AG10803 (cell line): ENCODE measurements at regions not wholly inside any gene's neighbourhood (a gene's known extent, or its start where the extent isn't known, plus 50 kb on each side); places are given as distances from the start of the nearest gene placed in this dataset.

Source experiments
- DNase-seq: peaks from one replicate; pipeline ENCODE4 v3.0.0; 2010; ENCODE audit warnings: low read depth
- H3K4me3 ChIP-seq: 2 replicates; pipeline ENCODE4 v1.5.1; 2011; ENCODE audit warnings: mild to moderate bottlenecking, low read length, control low read depth
- TF ChIP-seq, protein P1 (sequence below): conservative IDR thresholded peaks from 2 replicates; pipeline ENCODE4 v1.5.1; 2011; ENCODE audit warnings: mild to moderate bottlenecking, low read length, control low read depth, inconsistent platforms

DNA sequence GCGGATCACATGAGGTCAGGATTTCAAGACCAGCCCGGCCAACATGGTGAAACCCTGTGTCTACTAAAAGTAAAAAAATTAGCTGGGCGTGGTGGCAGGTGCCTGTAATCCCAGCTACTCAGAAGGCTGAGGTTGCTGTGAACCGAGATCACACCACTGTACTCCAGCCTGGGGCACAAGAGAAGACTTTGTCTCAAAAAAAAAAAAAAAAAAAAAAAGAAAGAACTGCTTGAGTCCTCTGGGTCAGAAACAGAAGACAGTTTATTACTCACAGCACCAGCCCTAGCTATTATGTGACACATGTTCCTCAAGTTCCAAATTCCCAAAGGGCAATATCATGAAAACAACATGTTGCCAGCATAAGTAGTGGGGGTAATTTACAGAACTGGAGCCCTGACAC is 1014.1 kb upstream of the RAG2 start:
- DNase-seq, result no peak
- no peak overlapping the region for H3K4me3 ChIP-seq
- TF ChIP-seq, protein P1, sequence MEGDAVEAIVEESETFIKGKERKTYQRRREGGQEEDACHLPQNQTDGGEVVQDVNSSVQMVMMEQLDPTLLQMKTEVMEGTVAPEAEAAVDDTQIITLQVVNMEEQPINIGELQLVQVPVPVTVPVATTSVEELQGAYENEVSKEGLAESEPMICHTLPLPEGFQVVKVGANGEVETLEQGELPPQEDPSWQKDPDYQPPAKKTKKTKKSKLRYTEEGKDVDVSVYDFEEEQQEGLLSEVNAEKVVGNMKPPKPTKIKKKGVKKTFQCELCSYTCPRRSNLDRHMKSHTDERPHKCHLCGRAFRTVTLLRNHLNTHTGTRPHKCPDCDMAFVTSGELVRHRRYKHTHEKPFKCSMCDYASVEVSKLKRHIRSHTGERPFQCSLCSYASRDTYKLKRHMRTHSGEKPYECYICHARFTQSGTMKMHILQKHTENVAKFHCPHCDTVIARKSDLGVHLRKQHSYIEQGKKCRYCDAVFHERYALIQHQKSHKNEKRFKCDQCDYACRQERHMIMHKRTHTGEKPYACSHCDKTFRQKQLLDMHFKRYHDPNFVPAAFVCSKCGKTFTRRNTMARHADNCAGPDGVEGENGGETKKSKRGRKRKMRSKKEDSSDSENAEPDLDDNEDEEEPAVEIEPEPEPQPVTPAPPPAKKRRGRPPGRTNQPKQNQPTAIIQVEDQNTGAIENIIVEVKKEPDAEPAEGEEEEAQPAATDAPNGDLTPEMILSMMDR, result no peak

DNA sequence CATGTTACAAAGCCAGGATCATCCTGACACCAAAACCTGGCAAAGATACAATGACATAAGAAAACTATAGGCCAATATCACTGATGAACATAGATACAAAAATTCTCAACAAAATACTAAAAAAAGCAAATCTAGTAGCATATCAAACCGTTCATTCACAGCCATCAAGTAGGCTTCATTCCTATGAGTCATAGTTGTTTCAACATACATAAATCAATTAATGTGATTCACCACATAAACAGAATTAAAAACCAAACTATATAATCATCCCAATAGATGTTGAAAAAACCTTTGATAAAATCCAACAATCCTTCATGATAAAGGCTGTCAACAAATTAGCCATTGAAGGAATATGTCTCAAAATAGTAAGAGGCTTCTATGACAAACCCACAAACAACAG is 1007.2 kb upstream of the RAG2 start:
- H3K4me3 ChIP-seq, result no peak overlapping the region
- no peak for DNase-seq
- TF ChIP-seq, protein P1, result no peak

DNA sequence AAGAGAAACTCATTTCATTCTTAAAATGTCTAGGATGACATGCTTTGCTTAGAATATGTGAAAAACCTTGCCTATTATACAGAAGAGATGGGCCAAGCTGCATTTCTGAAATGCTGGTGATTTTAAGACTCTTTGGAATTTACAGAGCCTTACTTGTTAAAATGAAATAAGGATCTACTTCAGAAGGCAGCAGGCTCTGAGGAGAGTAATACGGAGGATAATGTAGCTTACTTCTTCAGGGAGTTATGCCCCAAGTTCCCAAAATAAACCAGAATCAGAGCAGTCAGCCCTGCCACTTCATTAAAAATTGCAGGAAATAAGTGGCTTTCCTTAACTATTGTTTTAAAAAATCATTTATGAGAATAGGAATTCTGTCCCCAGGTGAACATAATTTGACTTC is 1000.3 kb upstream of the RAG2 start:
- no peak for DNase-seq
- TF ChIP-seq, protein P1, result no peak
- no peak overlapping the region for H3K4me3 ChIP-seq

DNA sequence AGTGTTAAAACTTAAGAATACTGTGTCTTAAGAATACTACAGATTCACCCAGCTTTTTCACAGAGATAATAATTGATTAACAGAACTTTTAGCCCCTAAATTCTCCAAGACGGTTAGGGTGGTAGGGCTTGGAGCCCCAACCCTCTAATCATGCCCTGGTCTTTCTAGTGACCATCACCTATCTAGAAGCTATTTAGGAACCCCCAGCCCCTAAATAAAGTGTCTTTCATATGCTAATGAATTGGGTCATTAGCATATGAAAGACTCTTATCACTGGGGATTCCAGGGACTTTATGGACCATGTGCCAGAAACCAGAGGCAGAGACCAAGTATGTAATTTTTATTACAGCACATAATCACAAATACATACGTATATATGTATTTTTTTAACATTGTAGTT is 999.7 kb upstream of the RAG2 start:
- H3K4me3 ChIP-seq, result no peak overlapping the region
- no peak for DNase-seq
- TF ChIP-seq, protein P1, result no peak

- no peak for DNase-seq
- TF ChIP-seq, protein P1, result no peak
- H3K4me3 ChIP-seq, result no peak overlapping the region
Observed at GRCh38 chr11:37595845-37596244, 997.8 kb upstream of the RAG2 start.

DNA sequence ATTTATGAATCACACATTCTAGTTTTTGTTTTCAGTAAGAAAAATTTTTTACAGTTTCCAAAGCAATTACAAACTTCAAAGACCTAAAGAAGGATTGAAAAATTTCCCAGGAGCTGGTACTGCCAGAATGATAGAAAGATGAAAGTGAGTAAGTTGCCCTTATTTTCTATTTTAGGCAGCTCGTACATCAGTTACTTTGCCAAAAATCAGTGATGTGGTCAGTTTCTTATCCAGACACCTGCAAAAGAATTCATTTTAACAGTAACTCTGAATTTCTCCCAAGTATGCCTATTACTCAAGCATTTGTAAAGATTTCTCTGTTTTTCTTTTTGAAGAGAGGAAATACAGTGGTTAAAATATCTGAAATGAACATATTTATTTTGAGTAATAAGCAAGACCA is 976.3 kb upstream of the RAG2 start:
- DNase-seq, result no peak
- H3K4me3 ChIP-seq, result no peak overlapping the region
- TF ChIP-seq, protein P1, result no peak

- TF ChIP-seq, protein P1, result no peak
- DNase-seq, result no peak
- H3K4me3 ChIP-seq, result no peak overlapping the region
Observed at GRCh38 chr11:37572491-37573171, 974.6 kb upstream of the RAG2 start.
